ENCODE measurements at regions not wholly inside any gene's neighbourhood (a gene's known extent, or its start where the extent isn't known, plus 50 kb on each side); places are given as distances from the start of the nearest gene placed in this dataset.

GRCh38 chr10:35704401-35704800 lies 62.3 kb upstream of the FZD8 start:
- ChIA-PET SMC1A (ENCODE audit: uncharacterized antibody, unreplicated experiment) (no interaction called here), RAD21 (ENCODE audit: unreplicated experiment) (no interaction called here), POLR2A (no interaction called here), CTCF (no interaction called here)
- DNase-seq (ENCODE audit: low read depth, low spot score) (no peak), FAIRE-seq (no peak), ATAC-seq (no peak)
- no peaks in the 10 kb centered on the region for H4K20me1 ChIP-seq (ENCODE audit: control insufficient read depth, insufficient read depth)
- H3K36me3 ChIP-seq (ENCODE audit: control insufficient read depth in 2 of 2, insufficient read depth in 2 of 2, low read length in 1 of 2): no peaks in the 10 kb centered on the region
- no peak overlapping the region for H3K9ac ChIP-seq (ENCODE audit: control insufficient read depth, insufficient read depth, low read length)
- intact Hi-C loops (cut with micrococcal nuclease; ENCODE audit: unreplicated experiment) (no loop called here), in situ Hi-C loops (cut with MboI) (no loop called here)
- no peak overlapping the region for H3K4me3 ChIP-seq
- no TSS peak for BruUV-seq (replicated peaks)
- no peaks in the 10 kb centered on the region for H3K79me2 ChIP-seq (ENCODE audit: control insufficient read depth, insufficient read depth, low read length)
- no peaks in the 10 kb centered on the region for H3K4me1 ChIP-seq (ENCODE audit: control insufficient read depth, insufficient read depth, low read length)
- H3K27me3 ChIP-seq (replicated peaks in 1 of 2; ENCODE audit: control insufficient read depth in 2 of 2, insufficient read depth in 2 of 2, low read length in 1 of 2): no peaks in the 10 kb centered on the region
- no peak overlapping the region for H3K4me2 ChIP-seq (ENCODE audit: control insufficient read depth, insufficient read depth)
- no peak overlapping the region for H3K27ac ChIP-seq (ENCODE audit: control insufficient read depth, insufficient read depth)
- H2AFZ ChIP-seq (ENCODE audit: control insufficient read depth, low read depth, low read length): no peak overlapping the region
- H3K9me3 ChIP-seq (replicated peaks; ENCODE audit: control insufficient read depth, insufficient read depth, low read length): no peaks in the 10 kb centered on the region
- TF ChIP-seq ZNF24 (IDR thresholded peaks at IDR 0.05): no peak
- TF ChIP-seq YY1 (IDR thresholded peaks at IDR 0.05; ENCODE audit: low read depth, low read length): no peak
- no peak for TF ChIP-seq STAT1 (conservative IDR thresholded peaks at IDR 0.05)
- no peak for TF ChIP-seq GATAD2B (conservative IDR thresholded peaks at IDR 0.05; ENCODE audit: low read depth)
- TF ChIP-seq NBN (IDR thresholded peaks at IDR 0.05): no peak
- no peak for TF ChIP-seq SREBF2 (IDR thresholded peaks at IDR 0.05; ENCODE audit: low read length)
- no peak for TF ChIP-seq CUX1 (IDR thresholded peaks at IDR 0.05; ENCODE audit: insufficient replicate concordance, low read depth, low read length)
- no peak for TF ChIP-seq ZBTB33 (IDR thresholded peaks at IDR 0.05)
- no peak for TF ChIP-seq PAX5 (IDR thresholded peaks at IDR 0.05; ENCODE audit: borderline replicate concordance, low read depth, low read length)
- TF ChIP-seq, protein P1, sequence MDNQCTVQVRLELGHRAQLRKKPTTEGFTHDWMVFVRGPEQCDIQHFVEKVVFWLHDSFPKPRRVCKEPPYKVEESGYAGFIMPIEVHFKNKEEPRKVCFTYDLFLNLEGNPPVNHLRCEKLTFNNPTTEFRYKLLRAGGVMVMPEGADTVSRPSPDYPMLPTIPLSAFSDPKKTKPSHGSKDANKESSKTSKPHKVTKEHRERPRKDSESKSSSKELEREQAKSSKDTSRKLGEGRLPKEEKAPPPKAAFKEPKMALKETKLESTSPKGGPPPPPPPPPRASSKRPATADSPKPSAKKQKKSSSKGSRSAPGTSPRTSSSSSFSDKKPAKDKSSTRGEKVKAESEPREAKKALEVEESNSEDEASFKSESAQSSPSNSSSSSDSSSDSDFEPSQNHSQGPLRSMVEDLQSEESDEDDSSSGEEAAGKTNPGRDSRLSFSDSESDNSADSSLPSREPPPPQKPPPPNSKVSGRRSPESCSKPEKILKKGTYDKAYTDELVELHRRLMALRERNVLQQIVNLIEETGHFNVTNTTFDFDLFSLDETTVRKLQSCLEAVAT (IDR thresholded peaks at IDR 0.05): no peak
- TF ChIP-seq SUPT20H (IDR thresholded peaks at IDR 0.05; ENCODE audit: borderline replicate concordance, control insufficient read depth, low read depth, low read length): no peak
- no peak for TF ChIP-seq SIN3A (IDR thresholded peaks at IDR 0.05; ENCODE audit: low read depth, low read length)
- TF ChIP-seq, protein P2, sequence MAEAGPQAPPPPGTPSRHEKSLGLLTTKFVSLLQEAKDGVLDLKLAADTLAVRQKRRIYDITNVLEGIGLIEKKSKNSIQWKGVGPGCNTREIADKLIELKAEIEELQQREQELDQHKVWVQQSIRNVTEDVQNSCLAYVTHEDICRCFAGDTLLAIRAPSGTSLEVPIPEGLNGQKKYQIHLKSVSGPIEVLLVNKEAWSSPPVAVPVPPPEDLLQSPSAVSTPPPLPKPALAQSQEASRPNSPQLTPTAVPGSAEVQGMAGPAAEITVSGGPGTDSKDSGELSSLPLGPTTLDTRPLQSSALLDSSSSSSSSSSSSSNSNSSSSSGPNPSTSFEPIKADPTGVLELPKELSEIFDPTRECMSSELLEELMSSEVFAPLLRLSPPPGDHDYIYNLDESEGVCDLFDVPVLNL (IDR thresholded peaks at IDR 0.05; ENCODE audit: low read depth, low read length): no peak
- no peak for TF ChIP-seq TARDBP (IDR thresholded peaks at IDR 0.05; ENCODE audit: borderline replicate concordance)
- no peak for TF ChIP-seq ATF2 (IDR thresholded peaks at IDR 0.05; ENCODE audit: low read length)
- no peak for TF ChIP-seq SRF (IDR thresholded peaks at IDR 0.05; ENCODE audit: low read depth in 2 of 2, low read length in 2 of 2)
